Activated T-cell treated with anti-CD3 and anti-CD28 coated beads, Interleukin-2, amount 50 U/mL, for 48 hours (primary cell): ENCODE measurements at regions not wholly inside any gene's neighbourhood (a gene's known extent, or its start where the extent isn't known, plus 50 kb on each side); places are given as distances from the start of the nearest gene placed in this dataset.
"Not testable (repeated sequence)": the region's sequence is repeated elsewhere in the genome, so short reads cannot be mapped to it uniquely, and the experiment has no call there.

ENCODE experiments used
- DNase-seq, 2 experiments: peaks; one replicate each; pipeline ENCODE4 v3.0.0-alpha.2; 2020

DNA sequence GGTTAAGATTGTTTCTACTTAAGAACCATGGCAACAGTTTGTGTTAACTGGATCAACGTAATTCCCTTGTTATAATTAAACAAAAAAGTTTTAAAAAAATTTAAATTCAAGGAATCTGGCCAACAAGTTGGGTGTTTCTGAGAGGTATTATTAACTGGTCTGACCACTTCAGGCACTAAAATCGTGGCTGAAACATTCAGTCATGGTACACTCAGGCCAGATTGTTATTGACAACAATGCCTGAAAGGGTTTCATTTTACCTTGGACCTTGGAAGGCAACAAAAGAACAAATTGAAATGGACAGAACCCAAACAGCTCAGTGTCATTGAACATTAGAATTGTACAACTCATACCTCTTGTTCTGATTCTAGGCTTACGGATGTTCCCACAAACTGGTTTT, 103.3 kb upstream of the ARMC3 start:
- no peak for DNase-seq

DNA sequence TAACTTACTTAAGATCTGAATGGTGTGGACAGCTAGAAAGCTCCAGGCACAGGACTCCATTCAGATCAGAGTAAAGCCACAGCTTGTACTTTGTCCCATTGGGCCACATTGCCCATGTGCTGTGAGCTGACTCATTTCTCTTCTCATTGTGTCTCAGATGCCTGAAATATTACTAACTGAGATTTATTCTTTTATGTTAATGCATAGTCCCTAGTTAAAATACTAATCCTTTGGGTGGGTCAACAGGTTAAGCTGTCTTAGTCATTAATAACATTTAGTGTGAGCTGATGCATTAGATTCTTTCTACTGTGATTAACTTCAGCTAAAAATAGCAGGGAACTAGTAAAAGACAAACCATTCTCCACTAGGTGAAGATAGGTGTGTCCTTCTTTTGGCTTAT, 104.7 kb upstream of the ARMC3 start:
- DNase-seq: no peak

DNA sequence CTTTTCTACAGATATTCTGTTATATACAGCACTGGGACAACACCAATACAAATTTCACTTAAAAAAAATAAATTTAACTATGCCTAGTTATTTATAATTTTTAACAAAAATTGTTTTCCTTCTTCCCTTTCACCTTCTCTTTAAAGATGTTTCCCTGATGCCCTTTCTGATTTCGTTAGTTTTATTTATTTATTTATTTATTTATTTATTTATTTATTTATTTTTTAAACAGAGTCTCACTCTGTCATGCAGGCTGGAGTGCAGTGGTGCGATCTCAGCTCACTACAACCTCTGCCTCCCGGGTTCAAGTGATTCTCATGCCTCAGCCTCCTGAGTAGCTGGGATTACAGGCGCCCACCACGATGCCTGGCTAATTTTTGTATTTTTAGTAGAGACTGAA, 105.9 kb upstream of the ARMC3 start:
- DNase-seq: not testable (repeated sequence)

DNA sequence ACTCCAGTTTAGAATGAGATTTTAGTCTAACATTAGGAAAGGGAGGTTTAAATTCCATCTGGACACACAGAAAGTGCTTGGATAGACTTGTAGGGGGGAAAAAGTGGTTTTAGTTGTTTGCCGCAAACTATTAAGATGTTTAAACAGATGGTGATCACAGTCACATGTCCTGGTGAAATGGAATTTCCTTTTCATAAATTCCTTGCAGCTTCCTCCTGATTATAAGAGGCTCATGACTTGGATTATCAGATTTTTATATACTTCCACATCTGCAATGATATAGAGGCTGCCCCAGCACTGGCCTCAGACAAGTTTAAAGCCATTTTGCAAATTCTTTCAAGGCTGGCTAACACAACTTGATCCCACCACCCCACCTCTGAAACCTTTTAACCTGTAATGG, 106.4 kb upstream of the ARMC3 start:
- DNase-seq: no peak

DNA sequence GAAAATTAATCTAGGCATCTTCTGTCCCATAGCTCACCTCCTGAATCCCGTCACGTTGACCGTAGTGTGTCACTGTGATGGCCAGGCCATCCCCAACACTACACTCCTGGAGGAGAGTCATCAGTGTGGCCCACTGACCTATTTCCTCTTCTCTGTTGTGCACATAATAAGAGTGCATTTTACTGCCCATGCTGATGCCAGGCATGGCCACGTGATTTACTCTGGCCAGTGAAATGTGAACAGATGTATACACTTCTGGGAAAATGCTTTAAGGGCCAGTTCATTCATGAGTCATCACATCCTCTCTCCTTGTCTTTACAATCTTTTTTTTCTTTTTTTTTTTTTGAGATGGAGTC, 101.9 kb upstream of the PIP4K2A start:
- DNase-seq: no peak

DNA sequence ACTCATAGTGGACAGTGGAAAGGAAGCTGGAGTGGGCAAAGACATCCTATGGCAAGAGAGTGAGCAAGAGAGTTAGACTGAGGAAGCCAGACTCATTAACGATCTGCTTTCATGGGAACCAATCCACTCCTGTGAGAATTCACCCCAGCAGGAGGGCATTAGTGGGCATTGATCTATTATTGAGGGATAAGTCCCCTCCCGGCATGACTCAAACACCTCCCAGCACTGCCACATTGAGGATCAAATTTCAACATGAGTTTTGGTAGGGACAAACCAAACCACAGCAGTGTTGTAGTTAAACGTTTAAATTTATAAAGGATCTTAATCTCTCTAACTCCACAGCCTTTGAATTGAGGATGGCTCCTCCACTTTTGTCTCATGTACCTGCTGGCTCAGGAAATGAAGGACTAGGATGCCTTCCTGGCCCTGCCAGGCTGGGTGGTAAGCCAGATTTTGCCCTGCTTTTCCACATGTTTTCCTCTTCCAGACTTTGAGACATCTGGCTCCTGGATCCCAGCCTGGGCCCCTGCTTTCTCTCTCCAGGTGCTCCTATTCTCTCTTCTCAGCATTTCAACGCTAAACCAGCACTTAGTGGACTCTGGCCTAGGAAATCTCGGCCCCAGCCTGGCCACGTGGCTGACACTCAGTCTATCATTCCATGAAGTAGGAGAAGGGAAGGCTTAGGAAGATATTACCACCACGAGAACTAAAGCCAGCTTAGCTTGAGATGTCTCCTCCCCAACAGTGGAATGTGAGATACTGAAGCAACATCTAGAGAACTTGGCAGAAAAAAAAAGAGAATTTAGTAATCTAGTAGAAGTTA, 96.5 kb upstream of the PIP4K2A start:
- no peak for DNase-seq

DNA sequence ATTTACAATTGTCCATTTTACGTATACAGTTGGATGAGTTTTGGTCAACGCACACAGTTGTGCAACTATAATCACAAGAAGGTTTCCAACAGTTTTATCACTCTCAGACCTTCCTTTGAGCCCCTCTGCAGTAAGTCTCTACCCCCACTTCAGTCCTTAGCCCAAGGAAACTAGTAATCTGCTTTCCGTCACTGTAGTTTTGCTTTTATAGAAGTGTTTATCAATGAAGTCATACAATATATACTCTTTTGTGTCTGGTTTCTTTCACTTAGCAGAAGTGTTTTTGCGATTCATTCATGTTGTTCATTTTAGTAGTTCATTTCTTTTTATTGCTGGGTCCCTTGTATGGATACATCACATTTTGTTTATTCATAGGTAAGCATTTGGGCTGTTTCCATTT, 92.9 kb upstream of the PIP4K2A start:
- DNase-seq: no peak

DNA sequence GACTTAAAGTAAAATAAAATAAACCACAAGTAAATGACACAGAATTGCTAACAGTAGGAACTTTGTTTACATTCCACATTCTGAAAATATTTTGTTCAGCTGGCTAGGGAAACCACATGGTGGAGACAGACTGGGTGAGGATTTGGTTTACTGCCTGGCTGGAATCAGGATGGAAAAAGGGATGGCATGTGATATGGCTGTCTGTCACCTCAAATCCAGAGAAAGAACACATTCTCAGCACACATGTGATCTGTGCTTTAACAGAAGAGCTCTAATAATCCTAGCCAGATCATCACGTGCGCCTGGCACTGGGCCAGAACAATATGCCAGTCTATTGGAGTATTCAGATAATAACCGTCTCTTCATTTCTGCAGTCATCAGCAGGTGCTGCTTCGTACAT, 90.9 kb upstream of the PIP4K2A start:
- DNase-seq: no peak

DNA sequence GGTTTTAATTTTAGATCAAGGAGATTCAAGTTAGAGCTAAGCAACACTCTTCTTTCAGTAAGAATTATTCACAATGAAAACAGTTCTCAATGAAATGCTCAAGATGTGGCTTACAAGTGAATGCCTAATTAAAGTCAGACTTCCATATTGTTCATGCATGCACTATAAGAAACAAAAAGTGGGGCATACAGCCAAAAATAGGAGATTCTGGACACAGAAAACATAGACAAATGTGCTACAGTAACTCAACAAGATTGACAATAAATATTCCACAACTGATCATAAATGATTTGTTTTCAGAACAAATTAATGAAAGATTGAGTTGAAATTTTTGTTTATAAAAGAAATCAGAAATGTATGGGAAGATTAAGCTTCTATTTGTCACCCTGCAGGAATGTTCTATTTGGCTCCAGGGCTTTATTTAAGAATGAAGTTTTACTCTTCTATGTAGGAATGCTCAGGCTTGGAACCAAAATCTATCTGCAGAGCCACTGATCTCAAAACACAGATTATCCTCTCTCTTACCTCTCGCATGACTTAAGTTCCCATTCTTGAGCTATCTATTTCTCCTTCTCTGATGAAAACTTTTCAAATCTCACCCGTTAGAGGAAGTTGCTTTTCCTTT, 89.0 kb upstream of the PIP4K2A start:
- DNase-seq: no peak

DNA sequence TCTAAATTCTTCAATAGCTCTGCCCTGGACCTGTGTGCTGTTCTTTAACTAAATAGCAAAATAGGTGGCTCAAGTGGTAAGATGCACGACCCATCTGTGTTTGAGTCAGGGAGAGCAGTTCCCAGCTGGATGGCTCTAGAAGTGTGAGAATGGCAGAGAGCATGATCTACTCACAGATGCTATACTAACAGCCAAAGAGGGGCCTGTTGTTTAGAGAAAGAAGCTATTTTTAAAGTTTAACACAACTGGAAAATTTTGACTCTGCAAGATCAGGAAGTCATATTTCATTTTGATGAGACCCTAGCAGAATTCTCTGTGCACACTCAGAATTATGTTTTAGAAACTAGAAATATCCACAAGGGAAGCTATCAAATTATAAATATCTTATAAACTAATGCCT, 87.4 kb upstream of the PIP4K2A start:
- no peak for DNase-seq

DNA sequence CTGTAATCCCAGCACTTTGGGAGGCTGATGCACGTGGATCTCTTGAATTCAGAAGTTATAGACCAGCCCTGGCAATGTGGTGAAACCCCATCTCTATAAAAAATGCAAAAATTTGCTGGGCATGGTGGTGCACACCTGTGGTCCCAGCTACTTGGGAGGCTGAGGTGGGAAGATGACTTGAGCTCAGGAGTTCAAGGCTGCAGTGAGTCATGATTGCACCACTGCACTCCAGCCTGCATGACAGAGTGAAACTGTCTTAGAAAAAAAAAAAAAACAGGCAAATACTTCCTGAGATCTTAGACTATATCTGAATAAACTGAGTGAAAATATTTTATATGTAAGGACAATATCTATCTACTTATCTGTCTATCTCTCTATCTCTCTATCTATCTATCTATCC, 83.4 kb upstream of the PIP4K2A start:
- DNase-seq: not testable (repeated sequence)

DNA sequence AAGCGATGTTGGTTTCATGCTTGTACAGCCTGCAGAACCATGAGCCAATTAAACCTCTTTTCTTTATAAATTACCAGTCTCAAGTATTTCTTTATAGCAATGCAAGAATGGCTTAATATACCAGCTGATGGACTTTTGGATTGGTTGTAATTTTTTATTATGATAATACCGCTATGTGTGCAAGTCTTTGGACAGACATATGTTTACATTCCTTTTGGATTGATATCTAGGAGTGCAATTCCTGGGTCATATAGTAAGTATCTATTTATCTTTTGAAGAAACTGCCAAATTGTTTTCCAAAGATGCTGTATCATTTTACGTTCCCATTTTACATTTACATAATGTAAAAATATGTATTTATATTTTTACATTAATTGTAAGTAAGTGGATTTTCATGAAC, 81.2 kb upstream of the PIP4K2A start:
- DNase-seq: no peak

DNA sequence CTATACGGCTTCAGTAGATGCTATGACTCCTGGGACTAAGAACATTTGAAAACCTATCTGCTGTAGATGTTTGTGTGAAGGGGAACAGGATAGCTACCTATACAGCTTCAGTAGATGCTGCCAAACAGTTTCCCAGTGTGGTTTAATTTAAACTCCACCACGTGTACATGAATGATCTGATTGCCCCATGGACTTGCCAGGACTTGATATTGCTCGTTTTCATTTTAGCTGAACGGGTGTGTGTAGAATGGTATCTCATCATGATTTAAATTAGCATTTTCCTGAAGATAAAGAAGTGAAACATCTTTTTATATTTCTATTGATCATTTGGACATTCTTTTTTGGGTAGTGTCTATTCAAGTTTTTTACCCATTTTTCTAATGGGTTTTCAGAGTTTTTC, 77.8 kb upstream of the PIP4K2A start:
- no peak for DNase-seq

DNA sequence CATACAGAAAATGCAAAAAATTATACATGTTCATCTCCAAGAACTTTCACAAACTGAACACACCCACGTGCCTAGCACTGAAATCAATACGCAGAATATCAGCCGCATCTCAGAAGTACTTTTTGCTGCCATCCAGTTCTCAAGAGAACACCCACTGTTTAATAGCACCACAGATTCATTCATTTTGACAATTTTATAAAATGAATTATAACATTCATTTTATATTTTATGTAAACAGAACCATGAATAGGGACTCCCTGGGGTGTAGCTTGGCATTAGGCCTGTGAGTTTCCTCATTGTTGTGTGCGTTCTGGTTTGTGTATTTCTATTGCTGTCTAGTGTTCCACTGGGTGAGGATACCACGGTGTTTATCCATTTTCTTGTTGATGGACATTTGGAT, 77.3 kb upstream of the PIP4K2A start:
- DNase-seq: no peak

DNA sequence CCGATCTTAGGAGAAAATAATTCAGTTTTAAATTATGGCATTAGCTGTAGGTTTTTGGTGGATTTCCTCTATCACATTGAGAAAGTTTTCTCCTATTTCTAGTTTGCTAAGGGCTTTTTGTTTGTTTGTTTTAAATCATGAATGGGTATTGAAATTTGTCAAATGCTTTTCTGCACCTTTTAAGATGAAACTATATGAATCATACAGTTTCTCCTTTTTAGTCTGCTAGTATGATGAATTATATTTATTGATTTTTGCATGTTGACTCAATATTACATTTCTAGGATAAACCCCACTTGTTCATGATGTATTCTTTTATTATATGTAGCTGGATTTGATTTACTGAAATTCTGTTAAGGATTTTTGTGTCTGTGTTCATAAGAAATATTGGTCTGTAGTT, 70.3 kb upstream of the PIP4K2A start:
- DNase-seq: no peak

DNA sequence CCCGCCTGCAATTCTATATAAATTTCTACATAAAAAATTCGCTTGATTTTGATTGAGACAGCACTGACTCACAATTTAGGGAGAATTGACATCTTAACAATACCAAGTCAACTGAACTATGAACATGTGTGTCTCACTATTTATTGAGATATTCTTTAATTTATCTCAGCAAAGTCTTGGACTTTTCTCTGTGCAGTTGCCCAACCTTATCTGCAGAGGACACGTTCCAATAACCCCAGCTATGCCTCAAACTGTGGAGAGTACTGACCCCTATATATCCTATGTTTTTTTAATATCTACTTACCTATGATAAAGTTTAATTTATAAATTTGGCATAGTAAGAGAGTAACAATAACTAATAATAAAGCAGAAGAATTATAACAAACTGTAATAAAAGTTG, 69.4 kb upstream of the PIP4K2A start:
- no peak for DNase-seq

DNA sequence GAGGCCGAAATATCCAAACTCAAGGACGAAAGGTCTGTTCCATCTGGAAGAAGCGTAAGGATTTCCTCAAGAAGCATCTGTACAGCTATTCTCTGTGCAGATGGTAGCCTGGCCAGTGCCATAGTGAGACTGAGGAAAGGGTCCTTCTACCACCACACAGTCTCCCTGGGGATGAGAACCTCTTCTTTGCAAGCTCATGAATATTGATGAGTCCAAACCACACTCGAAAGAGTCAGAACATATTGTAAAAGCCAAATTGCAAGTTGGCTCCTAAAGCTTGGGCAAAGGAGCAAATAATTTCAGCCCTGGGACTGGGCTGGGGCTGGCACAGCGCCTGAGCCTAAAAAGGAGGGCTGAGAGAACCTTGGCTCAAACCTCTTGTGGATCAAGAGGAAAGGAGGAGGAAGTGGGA, 66.1 kb upstream of the PIP4K2A start:
- DNase-seq: no peak

DNA sequence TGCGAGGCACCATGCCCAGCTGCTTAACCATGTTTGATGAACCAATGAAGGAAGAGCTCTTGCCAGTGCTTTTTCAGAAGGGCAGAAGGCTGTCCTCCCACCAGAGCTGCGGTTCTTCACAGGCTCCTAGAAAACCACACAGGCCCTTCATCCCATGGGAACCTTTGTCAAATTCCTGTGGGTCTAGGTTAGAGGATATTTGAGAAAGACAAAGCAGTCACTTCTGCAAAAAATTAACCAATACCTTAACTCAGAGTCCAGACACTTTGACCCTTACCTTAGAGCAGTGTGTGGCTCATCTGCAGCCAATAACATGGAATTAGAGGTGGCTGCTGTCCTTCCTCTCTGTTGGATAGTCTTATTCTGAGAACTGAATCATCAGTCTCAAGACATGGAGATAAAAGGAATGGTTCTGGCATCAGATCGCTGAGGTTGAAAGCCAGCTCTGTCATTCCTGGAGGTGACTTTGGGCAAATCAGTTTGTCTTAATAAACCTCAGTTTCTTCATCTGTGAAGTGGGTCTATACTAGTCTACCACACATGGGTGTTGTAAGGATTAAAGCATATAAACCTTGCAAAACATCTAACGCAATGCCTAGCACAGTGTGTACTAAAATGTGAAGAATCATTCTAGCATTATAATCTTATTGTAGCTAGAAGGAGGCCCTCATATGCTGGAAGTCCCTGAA, 65.1 kb upstream of the PIP4K2A start:
- DNase-seq: no peak

DNA sequence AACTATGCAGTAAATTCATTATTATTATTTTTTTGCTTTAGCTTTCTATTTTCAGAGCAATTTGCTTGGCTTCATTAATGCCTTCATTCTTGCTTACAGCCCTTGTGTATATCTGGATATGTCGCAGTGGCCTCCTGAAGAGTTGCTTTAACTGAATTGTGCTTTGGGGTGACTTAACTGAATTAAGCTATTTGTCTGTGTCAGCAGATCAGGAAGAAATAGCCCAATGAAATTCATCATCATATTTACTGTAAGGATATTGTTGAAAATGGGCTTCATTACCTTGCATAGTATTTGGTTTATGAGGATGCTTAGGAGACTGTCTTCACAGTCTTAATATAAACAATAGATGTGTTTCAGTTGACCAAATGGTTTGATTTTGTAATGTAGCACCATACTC, 59.7 kb upstream of the PIP4K2A start:
- DNase-seq: no peak

DNA sequence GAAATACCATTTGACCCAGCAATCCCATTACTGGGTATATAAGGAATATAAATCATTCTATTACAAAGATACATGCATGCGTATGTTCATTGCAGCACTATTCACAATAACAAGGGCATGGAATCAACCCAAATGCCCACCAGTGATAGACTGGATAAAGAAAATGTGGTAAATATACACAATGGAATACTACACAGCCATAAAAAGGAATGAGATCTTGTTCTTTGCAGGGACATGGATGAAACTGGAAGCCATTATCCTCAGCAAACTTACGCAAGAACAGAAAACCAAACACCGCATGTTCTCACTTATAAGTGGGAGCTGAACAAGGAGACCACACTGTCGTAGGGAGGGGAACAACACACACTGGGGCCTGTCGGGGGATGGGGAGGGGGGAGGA, 57.3 kb upstream of the PIP4K2A start:
- DNase-seq: not testable (repeated sequence)

DNA sequence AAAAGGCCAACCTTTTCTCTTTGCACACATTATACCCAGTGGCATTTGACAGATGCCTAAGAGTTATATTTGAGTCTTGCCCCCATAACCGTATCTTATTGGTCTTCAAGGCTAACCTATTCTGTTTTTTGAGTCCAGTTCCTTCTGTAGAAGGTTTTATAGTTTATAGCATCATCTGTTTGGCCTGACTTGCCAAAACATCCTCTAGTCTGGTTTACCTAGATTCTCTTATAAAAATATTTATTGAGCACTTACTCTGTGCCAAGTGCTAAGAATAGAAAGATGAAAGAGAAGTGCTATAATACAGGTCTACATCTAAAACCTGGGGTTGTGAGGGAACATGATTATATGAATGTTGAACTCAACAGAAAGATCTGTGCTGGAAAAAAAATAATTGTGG, 55.9 kb upstream of the PIP4K2A start:
- DNase-seq: no peak

DNA sequence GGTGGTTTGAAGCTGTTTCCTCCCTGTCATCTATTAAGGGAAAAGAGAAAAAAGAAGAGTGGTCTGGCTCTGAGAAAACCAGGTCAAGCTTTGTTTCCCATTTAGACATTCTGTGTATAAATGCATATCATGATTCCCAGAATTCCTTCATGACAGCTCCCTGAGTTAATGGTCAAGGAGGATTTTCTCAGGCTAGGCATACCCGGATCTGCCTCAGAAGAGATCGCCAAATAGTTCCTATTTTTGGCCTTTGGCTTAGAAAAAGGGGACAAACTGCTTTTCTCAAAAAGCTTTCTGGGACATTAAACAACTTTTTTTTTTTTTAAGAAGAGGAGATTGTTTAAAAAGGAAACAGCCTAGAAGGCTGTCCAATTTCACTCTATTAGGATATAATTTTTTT, 53.5 kb upstream of the PIP4K2A start:
- no peak for DNase-seq

DNA sequence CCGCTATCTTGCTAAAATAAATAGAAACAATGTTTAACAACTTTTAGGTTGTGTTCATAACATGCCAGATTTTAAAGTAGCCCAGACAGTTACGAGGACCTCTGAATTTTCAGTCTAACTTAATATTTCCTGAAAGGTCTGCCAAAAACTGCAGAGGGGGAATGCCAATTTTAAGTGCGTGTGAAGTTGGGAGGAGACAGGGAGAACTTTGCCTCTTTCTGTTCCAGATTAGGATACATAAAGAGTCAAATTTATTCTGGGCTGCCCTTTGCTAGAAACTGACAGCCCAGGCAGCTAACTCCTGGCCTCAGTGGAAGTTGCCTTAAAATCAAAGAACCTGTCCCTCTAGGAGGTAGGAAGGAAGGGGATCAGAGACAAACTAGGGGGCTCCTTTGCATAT, 52.3 kb upstream of the PIP4K2A start:
- DNase-seq: no peak
